CD14-positive monocyte (primary cell): ENCODE measurements at regions not wholly inside any gene's neighbourhood (a gene's known extent, or its start where the extent isn't known, plus 50 kb on each side); places are given as distances from the start of the nearest gene placed in this dataset.

Source experiments
- DNase-seq, 3 donors: peaks; one replicate each; pipeline ENCODE4 v3.0.0-alpha.2; 2011 to 2022
- H2AFZ ChIP-seq: 2 replicates; pipeline ENCODE4 v1.6.0; 2012; ENCODE audit warnings: mild to moderate bottlenecking, low read depth, low read length, inconsistent platforms; ENCODE audit not compliant: insufficient read depth, poor library complexity, severe bottlenecking
- H3K27ac ChIP-seq, 2 donors: 1 replicate in 1 of 2; 2 replicates in 1 of 2; pipeline ENCODE4 v1.5.1; 2012 to 2013; ENCODE audit warnings: low read length in 2 of 2, control low read depth in 1 of 2, inconsistent platforms in 1 of 2, low read depth in 1 of 2, mild to moderate bottlenecking in 1 of 2
- H3K27me3 ChIP-seq, 2 donors: one replicate each; pipeline versions ENCODE4 v1.6.0 to v1.6.1; 2011 to 2013; ENCODE audit warnings: low read length in 2 of 2; ENCODE audit not compliant: control insufficient read depth in 2 of 2, insufficient read depth in 2 of 2
- H3K36me3 ChIP-seq, 2 donors: replicated peaks in 1 of 2; 1 replicate in 1 of 2; 2 replicates in 1 of 2; pipeline versions ENCODE4 v1.5.1 to v1.6.1; 2012 to 2013; ENCODE audit warnings: low read length in 2 of 2, control low read depth in 1 of 2, inconsistent platforms in 1 of 2, mild to moderate bottlenecking in 1 of 2; ENCODE audit not compliant: insufficient read depth in 2 of 2, control insufficient read depth in 1 of 2
- H3K4me1 ChIP-seq, 2 donors: 1 replicate in 1 of 2; 2 replicates in 1 of 2; pipeline versions ENCODE4 v1.5.1 to v1.6.1; 2012 to 2013; ENCODE audit warnings: low read length in 2 of 2, control low read depth in 1 of 2, inconsistent platforms in 1 of 2, mild to moderate bottlenecking in 1 of 2, moderate library complexity in 1 of 2; ENCODE audit not compliant: insufficient read depth in 2 of 2, control insufficient read depth in 1 of 2
- H3K4me2 ChIP-seq: replicated peaks from 2 replicates; pipeline ENCODE3; 2012; ENCODE audit warnings: low read length, moderate library complexity, mild to moderate bottlenecking; ENCODE audit not compliant: poor library complexity, severe bottlenecking; ENCODE audit errors: extremely low read depth
- H3K4me3 ChIP-seq, 3 experiments: fragments of 200-600 bp in 1 of 3; sonication (generic) in 1 of 3; replicated peaks in 1 of 3; 1 replicate in 2 of 3; 2 replicates in 1 of 3; pipeline ENCODE4 v1.5.1; 2011 to 2013; ENCODE audit warnings: low read length in 3 of 3, mild to moderate bottlenecking in 3 of 3, control low read depth in 2 of 3, low read depth in 2 of 3, inconsistent platforms in 1 of 3, moderate library complexity in 1 of 3
- H3K79me2 ChIP-seq: 2 replicates; pipeline ENCODE4 v1.6.0; 2012; ENCODE audit warnings: mild to moderate bottlenecking, control low read depth, inconsistent platforms, low read length, moderate library complexity; ENCODE audit not compliant: insufficient read depth
- H3K9ac ChIP-seq: 2 replicates; pipeline ENCODE4 v1.6.0; 2017; ENCODE audit warnings: low read length, mild to moderate bottlenecking; ENCODE audit not compliant: insufficient read depth, poor library complexity, severe bottlenecking
- H3K9me3 ChIP-seq, 2 donors: replicated peaks in 1 of 2; 1 replicate in 1 of 2; 2 replicates in 1 of 2; pipeline versions ENCODE4 v1.5.1 to v1.6.1; 2012 to 2013; ENCODE audit warnings: low read length in 2 of 2, control low read depth in 1 of 2; ENCODE audit not compliant: control insufficient read depth in 1 of 2, insufficient read depth in 1 of 2
- H4K20me1 ChIP-seq: 2 replicates; pipeline ENCODE4 v1.6.0; 2012; ENCODE audit warnings: mild to moderate bottlenecking, low read length, control low read depth, moderate library complexity; ENCODE audit not compliant: insufficient read depth
- H3K27ac Mint-ChIP-seq, 7 donors: one replicate each; pipeline ENCODE4 v1.8.0; 2020; ENCODE audit warnings: mild to moderate bottlenecking in 7 of 7, mixed read lengths in 7 of 7, moderate library complexity in 6 of 7, inconsistent platforms in 2 of 7
- H3K27me3 Mint-ChIP-seq, 3 donors: one replicate each; pipeline ENCODE4 v1.8.0; 2021 to 2022; ENCODE audit warnings: low read depth in 3 of 3, mild to moderate bottlenecking in 3 of 3, mixed read lengths in 3 of 3, moderate library complexity in 3 of 3, inconsistent platforms in 1 of 3
- H3K36me3 Mint-ChIP-seq, 2 donors: one replicate each; pipeline ENCODE4 v1.8.0; 2020; ENCODE audit warnings: mixed read lengths in 2 of 2, inconsistent platforms in 1 of 2, mild to moderate bottlenecking in 1 of 2
- H3K4me1 Mint-ChIP-seq: one replicate; pipeline ENCODE4 v1.8.0; 2020; ENCODE audit warnings: mild to moderate bottlenecking, mixed read lengths
- H3K4me3 Mint-ChIP-seq, 2 donors: one replicate each; pipeline ENCODE4 v1.8.0; 2020; ENCODE audit warnings: mild to moderate bottlenecking in 2 of 2, mixed read lengths in 2 of 2, moderate library complexity in 1 of 2
- H3K9me3 Mint-ChIP-seq, 7 donors: one replicate each; pipeline ENCODE4 v1.8.0; 2020 to 2022; ENCODE audit warnings: mixed read lengths in 7 of 7, mild to moderate bottlenecking in 6 of 7, moderate library complexity in 6 of 7, inconsistent platforms in 2 of 7
- WGBS: methylation state at CpG from one replicate; pipeline ENCODE4 v1.1.5; 2013; ENCODE audit warnings: missing lambda C conversion rate; ENCODE audit not compliant: insufficient coverage; 5-methylcytosine and 5-hydroxymethylcytosine counted together
- intact Hi-C, 2 donors: fragments of 100-400 bp; cut with micrococcal nuclease; formaldehyde crosslinking; loops; one replicate each; pipeline versions ENCODE4 v1.15.0 to v1.15.1; 2023
- TF ChIP-seq, protein P1 (sequence below): fragments of 200-600 bp; IDR thresholded peaks from one replicate; pipeline ENCODE4 v1.8.0; 2022; ENCODE audit warnings: antibody characterized with exemption, mild to moderate bottlenecking

- H2AFZ ChIP-seq, result no peak overlapping the region
- H3K9ac ChIP-seq, result no peak overlapping the region
- Mint-ChIP-seq H3K27ac (no peak overlapping the region), H3K27me3 (peaks cover 1 to 4% (median 2%) of the 10 kb centered on the region in 3 donors), H3K9me3 (peaks cover 4 to 15% (median 9%) of the 10 kb centered on the region in 7 donors), H3K4me3 (no peak overlapping the region), H3K36me3 (no peaks in the 10 kb centered on the region), H3K4me1 (no peaks in the 10 kb centered on the region)
- no peak overlapping the region for H3K27ac ChIP-seq
- H4K20me1 ChIP-seq, result no peaks in the 10 kb centered on the region
- no peak overlapping the region for H3K4me2 ChIP-seq
- H3K9me3 ChIP-seq, result peaks cover 13 to 15% of the 10 kb centered on the region in 2 donors
- no peak overlapping the region for H3K4me3 ChIP-seq
- no peaks in the 10 kb centered on the region for H3K4me1 ChIP-seq
- intact Hi-C loops, result no loop called here
- no peaks in the 10 kb centered on the region for H3K79me2 ChIP-seq
- H3K36me3 ChIP-seq, result no peaks in the 10 kb centered on the region
- TF ChIP-seq, protein P1, sequence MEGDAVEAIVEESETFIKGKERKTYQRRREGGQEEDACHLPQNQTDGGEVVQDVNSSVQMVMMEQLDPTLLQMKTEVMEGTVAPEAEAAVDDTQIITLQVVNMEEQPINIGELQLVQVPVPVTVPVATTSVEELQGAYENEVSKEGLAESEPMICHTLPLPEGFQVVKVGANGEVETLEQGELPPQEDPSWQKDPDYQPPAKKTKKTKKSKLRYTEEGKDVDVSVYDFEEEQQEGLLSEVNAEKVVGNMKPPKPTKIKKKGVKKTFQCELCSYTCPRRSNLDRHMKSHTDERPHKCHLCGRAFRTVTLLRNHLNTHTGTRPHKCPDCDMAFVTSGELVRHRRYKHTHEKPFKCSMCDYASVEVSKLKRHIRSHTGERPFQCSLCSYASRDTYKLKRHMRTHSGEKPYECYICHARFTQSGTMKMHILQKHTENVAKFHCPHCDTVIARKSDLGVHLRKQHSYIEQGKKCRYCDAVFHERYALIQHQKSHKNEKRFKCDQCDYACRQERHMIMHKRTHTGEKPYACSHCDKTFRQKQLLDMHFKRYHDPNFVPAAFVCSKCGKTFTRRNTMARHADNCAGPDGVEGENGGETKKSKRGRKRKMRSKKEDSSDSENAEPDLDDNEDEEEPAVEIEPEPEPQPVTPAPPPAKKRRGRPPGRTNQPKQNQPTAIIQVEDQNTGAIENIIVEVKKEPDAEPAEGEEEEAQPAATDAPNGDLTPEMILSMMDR, result no peak
- DNase-seq, result no peak
- 89% methylated on average over 6 of the region's 7 CpGs for WGBS
- H3K27me3 ChIP-seq, result no peaks in the 10 kb centered on the region
These were observed 153.1 kb upstream of the KLHL29 start for GRCh38 chr2:23231865-23232264.

DNA sequence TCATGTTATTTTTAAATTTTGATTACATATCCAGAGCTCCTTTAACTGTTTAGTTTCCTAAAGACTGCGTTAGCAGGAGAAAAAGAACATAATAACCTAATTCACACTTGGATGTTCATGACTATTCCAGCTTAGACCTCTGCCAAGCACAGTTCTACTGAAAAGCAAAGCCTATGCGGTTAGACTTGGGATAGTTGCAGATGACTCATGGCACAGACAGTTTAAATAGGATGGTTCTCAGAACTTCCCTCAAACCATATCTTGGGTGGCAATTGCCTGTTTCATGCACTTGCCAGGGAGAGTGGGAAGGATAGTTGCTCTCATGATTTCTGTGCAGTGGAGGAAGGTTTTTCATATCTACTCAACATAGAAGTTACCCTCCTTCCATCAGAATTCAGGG, 149.7 kb upstream of the KLHL29 start:
- Histone ChIP-seq H3K4me1 (no peaks in the 10 kb centered on the region), H2AFZ (no peak overlapping the region), H4K20me1 (no peaks in the 10 kb centered on the region), H3K36me3 (no peaks in the 10 kb centered on the region), H3K4me3 (no peak overlapping the region), H3K9me3 (peaks cover 15 to 18% of the 10 kb centered on the region in 2 donors), H3K27ac (no peak overlapping the region), H3K9ac (no peak overlapping the region), H3K79me2 (no peaks in the 10 kb centered on the region), H3K4me2 (no peak overlapping the region), H3K27me3 (no peaks in the 10 kb centered on the region)
- no peak overlapping the region for H3K4me3 Mint-ChIP-seq
- H3K9me3 Mint-ChIP-seq, result peaks cover 4 to 20% (median 13%) of the 10 kb centered on the region in 7 donors
- TF ChIP-seq, protein P1, result no peak
- intact Hi-C loops, result no loop called here
- H3K27ac Mint-ChIP-seq, result no peak overlapping the region
- DNase-seq, result no peak
- H3K27me3 Mint-ChIP-seq, result peaks cover 2 to 4% (median 3%) of the 10 kb centered on the region in 3 donors
- H3K4me1 Mint-ChIP-seq, result no peaks in the 10 kb centered on the region
- 80% methylated on average over 1 of the region's 2 CpGs for WGBS
- H3K36me3 Mint-ChIP-seq, result no peaks in the 10 kb centered on the region
